Osteoblast (primary cell): ENCODE measurements at regions not wholly inside any gene's neighbourhood (a gene's known extent, or its start where the extent isn't known, plus 50 kb on each side); places are given as distances from the start of the nearest gene placed in this dataset.

Experiments used
- DNase-seq: peaks from one replicate; pipeline ENCODE4 v3.0.0; 2011; ENCODE audit warnings: low spot score, mixed read lengths; ENCODE audit not compliant: insufficient read length; ENCODE audit errors: missing footprints
- H2AFZ ChIP-seq: 2 replicates; pipeline ENCODE4 v1.6.0; 2011; ENCODE audit warnings: mild to moderate bottlenecking, low read length
- H3K27ac ChIP-seq: 2 replicates; pipeline ENCODE4 v1.5.1; 2011; ENCODE audit warnings: mild to moderate bottlenecking, low read depth, low read length, moderate library complexity
- H3K27me3 ChIP-seq: 2 replicates; pipeline ENCODE4 v1.6.0; 2012; ENCODE audit warnings: mild to moderate bottlenecking, control low read depth, inconsistent platforms, low read length, moderate library complexity; ENCODE audit not compliant: insufficient read depth
- H3K36me3 ChIP-seq: 2 replicates; pipeline ENCODE4 v1.5.1; 2011; ENCODE audit warnings: mild to moderate bottlenecking, low read length, control low read depth, moderate library complexity; ENCODE audit not compliant: insufficient read depth
- H3K4me1 ChIP-seq: 2 replicates; pipeline ENCODE4 v1.5.1; 2011; ENCODE audit warnings: mild to moderate bottlenecking, low read length, control low read depth, moderate library complexity; ENCODE audit not compliant: insufficient read depth
- H3K4me2 ChIP-seq: 2 replicates; pipeline ENCODE4 v1.6.0; 2011; ENCODE audit warnings: mild to moderate bottlenecking, low read length; ENCODE audit not compliant: insufficient read depth
- H3K4me3 ChIP-seq: fragments of 200-600 bp; sonication (generic); 3 replicates; pipeline ENCODE4 v1.5.1; 2012; ENCODE audit warnings: mild to moderate bottlenecking, low read length, inconsistent platforms; ENCODE audit not compliant: insufficient read depth
- H3K79me2 ChIP-seq: 2 replicates; pipeline ENCODE4 v1.6.0; 2012; ENCODE audit warnings: mild to moderate bottlenecking, low read length, control low read depth, inconsistent platforms; ENCODE audit not compliant: insufficient read depth
- H3K9me3 ChIP-seq: 2 replicates; pipeline ENCODE4 v1.5.1; 2011; ENCODE audit warnings: low read depth, low read length, control low read depth
- H4K20me1 ChIP-seq: 2 replicates; pipeline ENCODE4 v1.6.0; 2012; ENCODE audit warnings: mild to moderate bottlenecking, low read length, control low read depth; ENCODE audit not compliant: insufficient read depth
- CTCF ChIP-seq: IDR thresholded peaks from 2 replicates; pipeline ENCODE4 v1.5.1; 2011; ENCODE audit warnings: mild to moderate bottlenecking, low read depth, low read length, moderate library complexity; ENCODE audit errors: extremely low read depth

GRCh38 chr7:25859412-25860274 is 292.4 kb upstream of the NFE2L3 start:
- Histone ChIP-seq H3K27ac (no peak overlapping the region), H3K9me3 (no peaks in the 10 kb centered on the region), H3K4me1 (peaks cover 23% of the 10 kb centered on the region), H3K36me3 (no peaks in the 10 kb centered on the region), H3K27me3 (peaks cover 18% of the 10 kb centered on the region), H3K4me3 (no peak overlapping the region), H3K79me2 (peaks cover 4% of the 10 kb centered on the region), H4K20me1 (no peaks in the 10 kb centered on the region), H2AFZ (no peak overlapping the region), H3K4me2 (no peak overlapping the region)
- no peak for DNase-seq
- TF ChIP-seq CTCF = no peak

GRCh38 chr7:25860275-25861163 is 291.5 kb upstream of the NFE2L3 start:
- DNase-seq = no peak
- Histone ChIP-seq H4K20me1 (no peaks in the 10 kb centered on the region), H3K9me3 (no peaks in the 10 kb centered on the region), H3K4me1 (peaks cover 19% of the 10 kb centered on the region), H3K4me2 (no peak overlapping the region), H3K4me3 (peak overlapping the region; percentile 24), H3K27me3 (peaks cover 26% of the 10 kb centered on the region), H3K36me3 (no peaks in the 10 kb centered on the region), H3K79me2 (peaks cover 4% of the 10 kb centered on the region), H3K27ac (no peak overlapping the region), H2AFZ (no peak overlapping the region)
- TF ChIP-seq CTCF = no peak

- no peaks in the 10 kb centered on the region for H3K36me3 ChIP-seq
- TF ChIP-seq CTCF = no peak
- H4K20me1 ChIP-seq = no peaks in the 10 kb centered on the region
- DNase-seq = no peak
- H3K27me3 ChIP-seq = peaks cover 33% of the 10 kb centered on the region
- peak overlapping the region; percentile 92 for H3K4me2 ChIP-seq
- peak overlapping the region; percentile 67 for H3K4me3 ChIP-seq
- peaks cover 4% of the 10 kb centered on the region for H3K79me2 ChIP-seq
- no peaks in the 10 kb centered on the region for H3K9me3 ChIP-seq
- H3K27ac ChIP-seq = no peak overlapping the region
- H2AFZ ChIP-seq = peak overlapping the region; percentile 56
- H3K4me1 ChIP-seq = peaks cover 14% of the 10 kb centered on the region
Observed at GRCh38 chr7:25861164-25861496, 290.9 kb upstream of the NFE2L3 start.
